ENCODE measurements at regions not wholly inside any gene's neighbourhood (a gene's known extent, or its start where the extent isn't known, plus 50 kb on each side); places are given as distances from the start of the nearest gene placed in this dataset.

GRCh38 chr1:168631671-168632400 lies 55.4 kb downstream of the XCL1 start:
- no peak overlapping the region for H3K14ac ChIP-seq (ENCODE audit: low read length)
- no peak overlapping the region for H2BK15ac ChIP-seq (ENCODE audit: low read length)
- H3K9ac ChIP-seq (ENCODE audit: low read depth, low read length, poor library complexity): no peak overlapping the region
- no peaks in the 10 kb centered on the region for H3K9me3 ChIP-seq (replicated peaks in 1 of 2; ENCODE audit: control insufficient read depth in 2 of 2, insufficient read depth in 1 of 2, low read depth in 1 of 2, low read length in 2 of 2)
- H4K8ac ChIP-seq (ENCODE audit: low read depth, low read length): no peak overlapping the region
- no peak overlapping the region for H3K4me3 ChIP-seq (ENCODE audit: low read length in 2 of 2)
- H3K4me2 ChIP-seq (ENCODE audit: insufficient read depth, low read length, poor library complexity, severe bottlenecking): no peak overlapping the region
- no peak overlapping the region for H4K91ac ChIP-seq (ENCODE audit: low read depth, low read length, poor library complexity)
- no peak for DNase-seq (ENCODE audit: low spot score)
- no peaks in the 10 kb centered on the region for H3K79me1 ChIP-seq (ENCODE audit: low read depth, low read length)
- no peaks in the 10 kb centered on the region for H3K4me1 ChIP-seq (ENCODE audit: control insufficient read depth in 2 of 2, insufficient read depth in 1 of 2, low read depth in 1 of 2, low read length in 2 of 2)
- H2BK5ac ChIP-seq (ENCODE audit: low read length): no peak overlapping the region
- no peak overlapping the region for H3K27ac ChIP-seq (replicated peaks; ENCODE audit: low read length)
- H3K4ac ChIP-seq (ENCODE audit: low read length): no peak overlapping the region
- H2AFZ ChIP-seq (ENCODE audit: low read length): no peak overlapping the region
- WGBS, 2 donors (ENCODE audit: extremely low coverage in 2 of 2, insufficient read length in 2 of 2, insufficient replicate concordance in 1 of 2): no CpG with 5 or more reads among the region's 7 CpGs
- H3K23ac ChIP-seq (ENCODE audit: low read depth, low read length, poor library complexity): no peak overlapping the region
- H2AK5ac ChIP-seq (ENCODE audit: low read depth, low read length): no peak overlapping the region
- H2BK12ac ChIP-seq (ENCODE audit: low read length): no peak overlapping the region
- no peaks in the 10 kb centered on the region for H3K27me3 ChIP-seq (ENCODE audit: control insufficient read depth in 3 of 3, insufficient read depth in 3 of 3, low read depth in 1 of 3, low read length in 3 of 3)
- H3K36me3 ChIP-seq (replicated peaks in 1 of 2; ENCODE audit: control insufficient read depth in 2 of 2, insufficient read depth in 2 of 2, low read length in 2 of 2): no peaks in the 10 kb centered on the region
- no peak overlapping the region for H3K18ac ChIP-seq (ENCODE audit: low read length)
- H2BK120ac ChIP-seq (ENCODE audit: low read depth, low read length): no peak overlapping the region

DNA sequence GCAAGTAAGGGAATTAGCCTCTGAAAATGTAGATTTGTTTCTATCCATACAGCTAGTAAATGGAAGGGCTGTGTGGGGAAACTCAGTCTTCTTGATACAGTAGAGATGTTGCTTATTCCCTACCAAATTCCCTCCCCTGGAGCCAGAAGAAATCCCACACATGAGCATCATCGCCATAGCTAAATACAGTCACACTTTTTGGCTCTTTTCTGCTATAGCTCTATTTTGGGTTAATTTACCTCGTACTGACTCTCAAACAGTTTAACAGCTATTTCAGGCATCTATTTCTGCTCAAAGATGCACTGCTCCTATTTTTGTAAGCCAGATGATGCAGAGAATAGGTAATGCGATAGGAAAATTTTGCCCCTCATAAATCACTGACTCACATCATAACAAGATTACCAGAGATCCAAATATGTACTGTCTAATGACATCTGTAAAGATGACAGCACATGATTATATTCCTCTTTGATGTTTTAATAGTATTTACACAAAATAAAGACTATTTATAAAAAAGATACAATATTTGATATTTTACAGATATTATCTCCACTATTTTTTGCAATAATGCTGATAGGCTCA lies 58.6 kb downstream of the XCL1 start:
- H3K27ac ChIP-seq (replicated peaks; ENCODE audit: low read length): no peak overlapping the region
- H3K36me3 ChIP-seq (replicated peaks in 1 of 2; ENCODE audit: control insufficient read depth in 2 of 2, insufficient read depth in 2 of 2, low read length in 2 of 2): no peaks in the 10 kb centered on the region
- H2AK5ac ChIP-seq (ENCODE audit: low read depth, low read length): no peak overlapping the region
- no peak for DNase-seq (ENCODE audit: low spot score)
- no peaks in the 10 kb centered on the region for H3K4me1 ChIP-seq (ENCODE audit: control insufficient read depth in 2 of 2, insufficient read depth in 1 of 2, low read depth in 1 of 2, low read length in 2 of 2)
- no peak overlapping the region for H2BK5ac ChIP-seq (ENCODE audit: low read length)
- H3K18ac ChIP-seq (ENCODE audit: low read length): no peak overlapping the region
- H3K23ac ChIP-seq (ENCODE audit: low read depth, low read length, poor library complexity): no peak overlapping the region
- WGBS, 2 donors (ENCODE audit: extremely low coverage in 2 of 2, insufficient read length in 2 of 2, insufficient replicate concordance in 1 of 2): no CpG with 5 or more reads among the region's 3 CpGs
- no peak overlapping the region for H3K14ac ChIP-seq (ENCODE audit: low read length)
- H3K4me2 ChIP-seq (ENCODE audit: insufficient read depth, low read length, poor library complexity, severe bottlenecking): no peak overlapping the region
- H4K8ac ChIP-seq (ENCODE audit: low read depth, low read length): no peak overlapping the region
- no peak overlapping the region for H2BK15ac ChIP-seq (ENCODE audit: low read length)
- H3K9ac ChIP-seq (ENCODE audit: low read depth, low read length, poor library complexity): no peak overlapping the region
- no peak overlapping the region for H2AFZ ChIP-seq (ENCODE audit: low read length)
- H3K4ac ChIP-seq (ENCODE audit: low read length): no peak overlapping the region
- H4K91ac ChIP-seq (ENCODE audit: low read depth, low read length, poor library complexity): no peak overlapping the region
- no peak overlapping the region for H2BK120ac ChIP-seq (ENCODE audit: low read depth, low read length)
- no peak overlapping the region for H2BK12ac ChIP-seq (ENCODE audit: low read length)
- H3K79me1 ChIP-seq (ENCODE audit: low read depth, low read length): no peaks in the 10 kb centered on the region
- no peaks in the 10 kb centered on the region for H3K9me3 ChIP-seq (replicated peaks in 1 of 2; ENCODE audit: control insufficient read depth in 2 of 2, insufficient read depth in 1 of 2, low read depth in 1 of 2, low read length in 2 of 2)
- H3K27me3 ChIP-seq (ENCODE audit: control insufficient read depth in 3 of 3, insufficient read depth in 3 of 3, low read depth in 1 of 3, low read length in 3 of 3): no peaks in the 10 kb centered on the region
- no peak overlapping the region for H3K4me3 ChIP-seq (ENCODE audit: low read length in 2 of 2)

GRCh38 chr1:168636200-168636599 lies 59.8 kb downstream of the XCL1 start:
- H3K9ac ChIP-seq (ENCODE audit: low read depth, low read length, poor library complexity): no peak overlapping the region
- H3K27ac ChIP-seq (replicated peaks; ENCODE audit: low read length): no peak overlapping the region
- H2BK120ac ChIP-seq (ENCODE audit: low read depth, low read length): no peak overlapping the region
- H4K91ac ChIP-seq (ENCODE audit: low read depth, low read length, poor library complexity): no peak overlapping the region
- H2AK5ac ChIP-seq (ENCODE audit: low read depth, low read length): no peak overlapping the region
- no peaks in the 10 kb centered on the region for H3K36me3 ChIP-seq (replicated peaks in 1 of 2; ENCODE audit: control insufficient read depth in 2 of 2, insufficient read depth in 2 of 2, low read length in 2 of 2)
- WGBS, 2 donors (ENCODE audit: extremely low coverage in 2 of 2, insufficient read length in 2 of 2, insufficient replicate concordance in 1 of 2): no CpG with 5 or more reads among the region's 1 CpG
- H2BK5ac ChIP-seq (ENCODE audit: low read length): no peak overlapping the region
- no peak overlapping the region for H3K14ac ChIP-seq (ENCODE audit: low read length)
- no peak overlapping the region for H3K4me2 ChIP-seq (ENCODE audit: insufficient read depth, low read length, poor library complexity, severe bottlenecking)
- H4K8ac ChIP-seq (ENCODE audit: low read depth, low read length): no peak overlapping the region
- H3K4me1 ChIP-seq (ENCODE audit: control insufficient read depth in 2 of 2, insufficient read depth in 1 of 2, low read depth in 1 of 2, low read length in 2 of 2): no peaks in the 10 kb centered on the region
- no peak overlapping the region for H2BK15ac ChIP-seq (ENCODE audit: low read length)
- no peak overlapping the region for H2BK12ac ChIP-seq (ENCODE audit: low read length)
- H3K23ac ChIP-seq (ENCODE audit: low read depth, low read length, poor library complexity): no peak overlapping the region
- no peak overlapping the region for H3K4ac ChIP-seq (ENCODE audit: low read length)
- no peaks in the 10 kb centered on the region for H3K9me3 ChIP-seq (replicated peaks in 1 of 2; ENCODE audit: control insufficient read depth in 2 of 2, insufficient read depth in 1 of 2, low read depth in 1 of 2, low read length in 2 of 2)
- no peaks in the 10 kb centered on the region for H3K79me1 ChIP-seq (ENCODE audit: low read depth, low read length)
- H2AFZ ChIP-seq (ENCODE audit: low read length): no peak overlapping the region
- no peaks in the 10 kb centered on the region for H3K27me3 ChIP-seq (ENCODE audit: control insufficient read depth in 3 of 3, insufficient read depth in 3 of 3, low read depth in 1 of 3, low read length in 3 of 3)
- DNase-seq (ENCODE audit: low spot score): no peak
- H3K4me3 ChIP-seq (ENCODE audit: low read length in 2 of 2): no peak overlapping the region
- no peak overlapping the region for H3K18ac ChIP-seq (ENCODE audit: low read length)

GRCh38 chr1:168636642-168637111 lies 60.3 kb downstream of the XCL1 start:
- H3K9me3 ChIP-seq (replicated peaks in 1 of 2; ENCODE audit: control insufficient read depth in 2 of 2, insufficient read depth in 1 of 2, low read depth in 1 of 2, low read length in 2 of 2): no peaks in the 10 kb centered on the region
- H3K4me2 ChIP-seq (ENCODE audit: insufficient read depth, low read length, poor library complexity, severe bottlenecking): no peak overlapping the region
- no peaks in the 10 kb centered on the region for H3K36me3 ChIP-seq (replicated peaks in 1 of 2; ENCODE audit: control insufficient read depth in 2 of 2, insufficient read depth in 2 of 2, low read length in 2 of 2)
- H3K18ac ChIP-seq (ENCODE audit: low read length): no peak overlapping the region
- no peaks in the 10 kb centered on the region for H3K27me3 ChIP-seq (ENCODE audit: control insufficient read depth in 3 of 3, insufficient read depth in 3 of 3, low read depth in 1 of 3, low read length in 3 of 3)
- H3K23ac ChIP-seq (ENCODE audit: low read depth, low read length, poor library complexity): no peak overlapping the region
- H3K27ac ChIP-seq (replicated peaks; ENCODE audit: low read length): no peak overlapping the region
- no peaks in the 10 kb centered on the region for H3K79me1 ChIP-seq (ENCODE audit: low read depth, low read length)
- H2AFZ ChIP-seq (ENCODE audit: low read length): no peak overlapping the region
- WGBS, 2 donors (ENCODE audit: extremely low coverage in 2 of 2, insufficient read length in 2 of 2, insufficient replicate concordance in 1 of 2): no CpG with 5 or more reads among the region's 1 CpG
- H4K91ac ChIP-seq (ENCODE audit: low read depth, low read length, poor library complexity): no peak overlapping the region
- H3K14ac ChIP-seq (ENCODE audit: low read length): no peak overlapping the region
- no peak overlapping the region for H2BK15ac ChIP-seq (ENCODE audit: low read length)
- H2BK12ac ChIP-seq (ENCODE audit: low read length): no peak overlapping the region
- H2BK5ac ChIP-seq (ENCODE audit: low read length): no peak overlapping the region
- no peak overlapping the region for H3K4me3 ChIP-seq (ENCODE audit: low read length in 2 of 2)
- no peak overlapping the region for H2AK5ac ChIP-seq (ENCODE audit: low read depth, low read length)
- no peaks in the 10 kb centered on the region for H3K4me1 ChIP-seq (ENCODE audit: control insufficient read depth in 2 of 2, insufficient read depth in 1 of 2, low read depth in 1 of 2, low read length in 2 of 2)
- no peak for DNase-seq (ENCODE audit: low spot score)
- H3K9ac ChIP-seq (ENCODE audit: low read depth, low read length, poor library complexity): no peak overlapping the region
- no peak overlapping the region for H4K8ac ChIP-seq (ENCODE audit: low read depth, low read length)
- no peak overlapping the region for H3K4ac ChIP-seq (ENCODE audit: low read length)
- H2BK120ac ChIP-seq (ENCODE audit: low read depth, low read length): no peak overlapping the region

All from neuronal stem cell (in vitro differentiated cells).